HG03469 (cell line): ENCODE measurements at regions not wholly inside any gene's neighbourhood (a gene's known extent, or its start where the extent isn't known, plus 50 kb on each side); places are given as distances from the start of the nearest gene placed in this dataset.

ENCODE experiments used
- ATAC-seq: cut with Tn5 transposase; IDR thresholded peaks from one replicate; pipeline ENCODE4 v1.9.1; 2021; ENCODE audit warnings: mild to moderate bottlenecking, moderate library complexity, moderate number of reproducible peaks; ENCODE audit not compliant: unreplicated experiment

DNA sequence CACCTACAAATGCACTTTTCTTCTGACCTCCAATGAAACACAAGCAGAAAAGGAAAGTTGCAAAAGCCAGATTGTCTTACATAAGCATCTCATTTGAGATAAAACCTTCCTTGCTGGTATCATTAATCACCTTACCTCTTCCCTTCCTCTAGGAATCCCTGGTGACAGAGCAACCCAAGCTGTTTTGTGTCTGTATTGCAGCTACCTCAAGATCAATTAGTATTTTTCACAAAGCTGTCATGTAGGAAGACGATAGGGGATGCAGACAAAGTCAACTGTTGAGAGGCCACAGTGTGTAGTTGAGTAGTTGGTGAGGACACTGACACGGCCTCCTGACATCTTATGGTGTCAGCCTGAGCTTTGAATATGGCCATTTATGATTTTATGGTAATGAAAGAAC lies 339.1 kb upstream of the SLC10A2 start:
- ATAC-seq: no peak

DNA sequence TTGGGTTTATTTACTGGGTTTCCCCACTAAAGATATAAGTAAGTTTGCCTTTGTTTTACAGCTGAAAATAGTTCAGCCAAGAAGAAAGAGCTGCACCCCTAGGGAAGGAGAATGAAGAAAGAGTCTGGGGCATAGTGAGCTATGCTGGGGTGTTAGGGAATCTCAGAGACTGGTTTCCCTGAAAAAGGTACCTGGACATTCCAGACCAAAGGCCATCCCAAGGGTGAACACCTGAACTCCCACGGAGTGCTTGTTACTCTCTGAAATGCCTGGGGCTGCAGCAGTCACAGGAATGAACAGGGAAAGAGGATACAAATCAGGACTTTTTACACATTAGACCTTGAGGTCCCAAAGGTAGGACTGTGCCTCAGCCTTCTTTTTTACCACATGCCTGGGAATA lies 337.6 kb upstream of the SLC10A2 start:
- ATAC-seq: no peak

DNA sequence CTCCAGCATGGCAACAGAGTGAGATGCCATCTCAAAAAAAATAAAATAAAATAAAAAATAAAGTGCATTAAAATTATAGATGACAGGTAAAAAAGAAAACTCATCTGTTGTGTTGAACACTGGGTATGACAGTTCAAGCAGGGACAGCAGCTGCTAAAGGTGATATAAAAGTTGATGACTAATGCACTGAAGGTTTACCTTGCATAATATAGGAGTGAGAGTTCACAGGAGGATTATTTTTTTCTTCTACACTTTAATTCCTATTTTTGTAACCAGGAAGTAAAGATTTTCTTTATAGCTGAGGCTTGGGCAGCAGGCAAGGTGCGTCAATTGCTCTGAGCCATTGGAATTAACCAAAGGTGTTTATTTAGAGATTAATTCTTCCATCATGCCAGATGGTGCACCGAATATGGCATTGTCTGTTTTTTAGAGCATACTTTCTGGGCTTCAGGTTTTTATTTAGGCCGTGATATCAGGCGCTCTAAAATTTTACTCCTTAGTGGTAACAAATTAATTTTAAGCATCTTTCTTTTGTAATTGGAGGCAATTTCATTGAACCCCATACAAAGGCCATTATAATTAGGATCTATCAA lies 337.0 kb upstream of the SLC10A2 start:
- ATAC-seq: no peak

DNA sequence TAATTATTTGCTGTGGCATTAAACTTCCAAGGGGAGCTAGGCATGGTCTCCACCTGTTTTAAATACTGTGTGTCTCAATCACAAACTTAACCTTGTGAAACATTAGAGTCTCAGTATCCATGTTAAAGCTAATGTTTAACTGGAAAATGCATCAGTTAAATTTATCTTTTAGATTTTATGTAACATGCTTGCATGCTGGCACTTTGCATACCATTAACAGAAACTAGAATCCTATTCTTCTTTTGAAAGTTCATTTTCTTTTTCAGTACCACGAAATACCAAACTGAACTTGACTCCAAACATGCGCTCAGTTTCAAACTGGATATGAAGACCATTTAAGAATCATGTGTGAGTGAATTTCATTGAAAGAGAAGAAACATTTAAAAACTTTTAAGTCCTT lies 328.9 kb upstream of the SLC10A2 start:
- no peak for ATAC-seq

DNA sequence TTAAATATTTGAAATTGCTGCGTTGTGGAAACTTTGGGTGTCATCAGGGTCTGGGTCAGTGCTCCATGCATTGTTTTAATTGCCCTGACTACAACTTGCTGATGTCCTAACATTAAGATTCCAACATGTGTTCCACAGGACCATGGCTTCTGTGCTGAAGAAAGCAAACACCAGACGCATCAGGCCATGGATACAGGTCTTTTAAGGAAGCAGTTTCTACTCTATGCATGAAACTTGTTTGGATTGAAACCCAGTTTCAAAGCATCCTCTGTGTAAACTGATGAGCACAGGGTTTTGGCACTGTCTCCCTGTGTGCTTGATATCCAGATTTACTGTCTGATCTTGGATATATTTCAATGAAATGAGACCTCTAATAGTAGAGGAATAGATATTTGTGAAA lies 328.4 kb upstream of the SLC10A2 start:
- no peak for ATAC-seq

DNA sequence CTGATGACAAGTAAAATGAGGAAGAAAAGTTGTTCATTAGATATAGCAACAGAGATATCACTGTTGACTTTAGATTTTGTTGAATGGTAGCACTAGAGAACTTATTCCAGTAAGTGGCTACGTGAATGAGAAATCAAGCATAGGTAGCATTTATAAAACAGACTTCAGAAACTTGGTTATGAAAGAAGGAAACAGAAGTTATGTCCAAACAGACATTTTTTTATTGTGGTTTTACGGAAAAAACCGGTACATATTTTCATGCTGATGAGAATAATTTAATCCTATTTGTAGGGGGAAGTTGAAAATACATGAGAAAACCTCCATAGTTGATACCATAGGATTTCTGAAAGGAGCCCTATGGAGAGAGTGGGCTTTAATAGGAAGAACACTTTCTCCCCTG lies 325.7 kb upstream of the SLC10A2 start:
- ATAC-seq: no peak

DNA sequence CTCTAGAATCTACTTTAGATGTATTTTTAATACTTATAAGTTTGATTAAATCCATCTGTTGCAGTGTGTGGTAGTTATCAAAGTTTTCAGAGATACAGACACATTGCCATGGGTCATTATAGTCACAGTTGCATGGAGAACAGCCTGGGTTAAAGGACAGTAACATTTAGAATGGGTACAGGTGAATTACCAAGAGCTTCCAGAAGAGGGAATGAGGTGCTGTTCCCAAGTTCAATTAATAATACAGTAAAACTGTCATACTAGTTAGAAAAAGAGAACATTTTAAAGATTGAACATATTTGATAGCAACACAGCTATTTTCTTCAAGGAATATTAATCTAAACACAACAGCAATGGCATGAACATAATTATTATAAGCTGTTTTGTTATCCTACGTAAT lies 322.6 kb upstream of the SLC10A2 start:
- no peak for ATAC-seq

DNA sequence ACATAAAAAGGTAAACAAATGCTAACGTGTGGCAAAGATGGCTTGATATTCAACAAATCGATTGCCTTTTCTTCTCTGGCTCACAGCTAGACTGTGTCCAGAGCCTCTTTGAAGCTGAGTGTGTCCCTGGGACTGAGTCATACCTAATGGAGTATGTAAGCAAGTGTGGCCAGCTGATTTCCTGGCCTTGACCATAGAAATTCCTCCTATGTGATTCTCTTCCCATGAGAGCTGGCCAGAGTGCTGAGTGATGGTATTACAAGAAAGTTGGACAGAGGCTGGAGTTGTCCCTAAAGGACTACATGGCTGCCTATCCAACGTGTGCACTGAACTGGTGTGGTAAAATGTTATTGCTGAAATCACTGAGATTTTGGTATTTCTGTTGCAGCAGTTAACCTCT lies 320.1 kb upstream of the SLC10A2 start:
- ATAC-seq: no peak

DNA sequence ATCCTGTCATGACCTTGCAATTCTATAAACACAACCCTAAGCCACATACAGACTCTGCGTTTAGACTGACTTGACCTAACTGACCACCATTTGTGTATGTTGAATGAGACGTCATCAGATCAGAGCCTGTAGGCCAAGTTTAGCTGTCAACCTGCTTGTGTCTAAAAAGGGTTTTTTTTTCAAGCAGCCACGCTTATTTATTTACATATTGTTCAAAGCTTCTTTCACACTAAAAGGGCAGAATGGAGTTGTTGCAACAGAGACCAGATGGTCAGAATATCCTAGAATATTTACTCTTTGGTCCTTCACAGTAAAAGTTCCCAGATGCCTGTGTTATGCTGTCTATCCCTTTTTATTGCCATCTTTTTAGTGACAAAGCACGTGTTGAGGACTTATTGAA lies 307.7 kb upstream of the SLC10A2 start:
- no peak for ATAC-seq

DNA sequence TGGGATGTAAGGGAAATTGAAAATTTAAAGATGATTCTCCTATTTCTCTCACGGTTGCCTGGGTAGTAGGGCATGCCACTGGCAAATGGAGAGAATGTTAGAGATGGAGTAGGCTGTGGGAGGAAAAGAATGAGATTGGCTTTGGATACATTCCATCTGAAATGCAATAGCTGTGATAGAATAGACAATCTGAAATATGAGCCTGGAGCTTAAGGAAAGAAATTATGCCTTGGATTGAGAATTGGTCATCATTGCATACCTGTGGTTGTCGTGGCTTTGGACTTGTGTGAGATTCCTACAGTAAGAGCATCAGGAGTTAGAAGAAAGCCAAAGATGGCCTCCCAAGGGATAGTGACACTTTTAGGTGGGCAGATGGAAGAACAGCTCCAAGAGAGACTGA lies 305.1 kb upstream of the SLC10A2 start:
- ATAC-seq: no peak

DNA sequence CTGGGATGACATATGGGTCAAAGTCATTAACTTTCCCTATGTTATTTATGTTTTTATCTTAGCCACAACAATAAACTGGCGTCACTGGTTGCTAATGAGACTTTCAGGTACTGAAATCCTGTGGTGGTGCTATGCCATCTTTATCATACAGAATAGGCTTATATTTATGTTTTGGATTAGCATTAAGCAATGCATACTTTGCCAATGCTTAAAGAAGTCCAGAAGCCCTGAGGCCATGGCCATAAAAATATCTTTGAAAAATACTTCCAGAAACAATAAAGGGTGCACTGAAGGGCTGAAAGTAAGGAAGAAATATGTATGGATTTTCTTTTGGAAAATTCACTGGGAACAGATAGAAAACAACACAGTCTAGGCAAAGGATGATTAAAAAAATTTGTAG lies 304.6 kb upstream of the SLC10A2 start:
- no peak for ATAC-seq

DNA sequence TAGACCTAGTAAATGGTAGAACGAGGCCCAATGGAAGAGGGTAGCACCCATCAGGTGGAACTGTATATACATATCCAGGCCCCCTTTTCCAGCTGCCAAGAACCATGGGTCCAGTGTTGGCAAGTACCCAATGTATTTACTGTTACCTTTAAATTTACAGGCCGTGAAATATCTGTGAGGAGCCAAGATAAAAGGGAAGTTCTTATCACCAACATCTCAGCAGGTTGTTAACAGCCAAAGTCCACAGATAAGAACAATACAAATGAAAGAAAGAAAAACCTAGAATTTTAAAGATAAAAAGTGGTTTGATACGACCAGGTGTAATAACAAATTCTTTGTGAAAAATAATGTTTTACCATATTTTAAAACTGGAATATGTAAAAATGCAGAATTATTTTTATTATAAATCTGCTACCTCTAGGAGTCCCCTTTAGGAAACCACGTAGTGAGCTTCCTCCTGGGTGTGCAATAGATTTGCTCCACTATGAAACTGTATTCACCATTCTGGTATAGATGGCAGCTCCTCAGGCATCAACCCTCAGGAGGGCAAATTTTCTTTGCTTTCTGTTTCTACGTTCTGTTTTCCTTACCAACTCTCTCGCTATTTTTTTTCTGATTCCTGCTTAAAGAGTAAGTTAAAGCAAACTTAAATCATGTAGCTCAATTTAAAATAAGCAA lies 292.2 kb upstream of the SLC10A2 start:
- ATAC-seq: no peak

DNA sequence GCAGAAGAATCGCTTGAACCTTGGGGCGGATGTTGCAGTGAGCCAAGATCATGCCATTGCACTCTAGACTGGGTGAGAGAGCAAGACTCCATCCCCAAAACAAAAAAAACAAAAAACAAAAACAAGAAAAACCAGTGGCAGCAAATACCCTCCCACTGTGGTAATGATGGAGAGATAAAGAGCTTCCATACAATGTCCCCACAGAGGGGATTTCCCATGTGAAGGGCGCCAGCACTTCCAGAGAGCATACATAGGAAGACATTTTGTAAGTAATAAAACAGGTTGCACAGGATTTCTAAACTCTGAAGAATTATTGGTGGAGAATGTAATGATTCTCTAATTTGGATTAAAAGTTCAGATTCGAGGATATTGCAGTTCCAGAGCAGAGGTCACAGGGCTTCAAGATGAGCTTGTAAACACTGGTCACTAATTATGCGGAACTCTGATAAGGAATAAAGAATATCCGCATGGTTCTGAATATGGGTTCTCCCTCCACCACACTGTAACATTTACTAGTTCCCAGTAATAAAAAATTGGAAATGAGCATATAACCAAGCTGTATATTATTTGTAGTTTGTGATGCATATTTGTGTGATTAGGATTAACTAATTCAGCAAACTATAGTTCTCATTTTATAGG lies 290.1 kb upstream of the SLC10A2 start:
- no peak for ATAC-seq

DNA sequence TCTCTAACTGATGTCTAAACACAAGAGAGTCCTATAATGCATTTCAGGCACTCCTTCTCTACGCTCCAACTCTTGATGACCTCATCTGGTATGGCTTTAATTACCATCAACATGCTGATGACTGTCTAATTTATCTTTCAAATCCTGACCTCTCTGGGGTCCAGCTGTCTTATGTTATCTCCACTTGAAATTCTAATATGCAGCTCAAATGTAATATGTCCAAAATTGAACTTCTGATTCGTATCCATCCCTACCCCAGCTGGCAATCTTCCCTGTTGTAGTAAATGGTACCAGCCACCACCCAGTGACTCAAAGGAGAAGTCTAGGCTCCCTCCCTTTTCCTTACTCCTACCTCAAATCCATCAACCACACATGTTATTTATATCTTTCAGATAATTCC lies 288.0 kb upstream of the SLC10A2 start:
- ATAC-seq: no peak

DNA sequence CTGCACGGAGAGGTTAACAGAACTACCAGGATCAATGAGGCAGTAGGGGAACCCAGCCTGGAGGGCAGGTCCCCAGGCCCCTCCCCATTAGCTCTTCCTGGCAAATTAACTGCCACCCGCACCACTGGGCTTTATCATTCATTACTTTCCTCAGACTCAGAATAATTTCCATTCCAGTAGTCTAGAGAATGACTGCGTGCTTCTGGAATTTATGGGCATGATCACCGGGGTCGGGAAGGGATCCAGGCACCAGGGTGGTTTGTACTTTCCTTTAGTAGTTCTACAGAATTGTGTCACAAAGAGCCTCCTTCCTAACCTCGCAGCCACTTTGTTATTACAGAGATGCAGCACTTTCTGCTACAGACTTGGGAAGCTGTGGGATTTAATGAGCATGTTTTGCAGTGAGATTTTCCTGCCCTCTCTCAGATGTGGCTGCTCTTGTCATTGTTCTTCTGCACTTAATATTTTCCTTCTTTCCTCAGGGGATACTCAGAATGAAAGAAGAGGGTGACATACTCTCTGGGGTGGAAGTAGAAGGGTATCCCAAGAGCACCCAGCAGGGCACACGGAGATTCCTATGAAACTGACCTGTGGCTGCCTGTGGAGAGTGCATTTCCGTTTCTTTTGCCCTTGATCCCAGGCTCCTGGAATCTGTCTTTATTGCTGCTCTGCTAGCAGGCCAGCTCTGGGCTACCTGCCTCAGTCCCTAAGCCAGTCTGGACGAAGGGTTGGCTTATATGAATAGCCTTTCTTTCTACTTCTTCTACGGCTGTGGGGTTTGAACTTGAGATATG lies 285.0 kb upstream of the SLC10A2 start:
- ATAC-seq: no peak

DNA sequence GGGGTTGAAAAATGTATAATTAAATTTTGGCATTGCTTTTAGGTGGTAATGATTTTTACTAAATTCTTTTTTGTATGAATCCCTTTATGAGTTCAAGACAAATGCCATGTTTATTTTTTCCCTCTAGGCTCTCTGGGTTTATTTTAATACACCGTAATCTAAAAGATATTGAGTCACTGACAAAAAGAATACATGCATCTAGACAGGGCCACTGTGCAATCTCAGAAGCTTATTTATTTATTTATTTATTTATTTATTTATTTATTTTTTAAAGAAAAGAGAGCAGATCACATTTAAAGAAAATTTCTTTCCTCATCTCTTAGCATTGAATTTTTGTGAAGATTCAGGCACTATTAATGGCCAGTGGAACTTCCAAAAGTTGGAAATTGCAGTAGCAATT lies 283.9 kb upstream of the SLC10A2 start:
- no peak for ATAC-seq

DNA sequence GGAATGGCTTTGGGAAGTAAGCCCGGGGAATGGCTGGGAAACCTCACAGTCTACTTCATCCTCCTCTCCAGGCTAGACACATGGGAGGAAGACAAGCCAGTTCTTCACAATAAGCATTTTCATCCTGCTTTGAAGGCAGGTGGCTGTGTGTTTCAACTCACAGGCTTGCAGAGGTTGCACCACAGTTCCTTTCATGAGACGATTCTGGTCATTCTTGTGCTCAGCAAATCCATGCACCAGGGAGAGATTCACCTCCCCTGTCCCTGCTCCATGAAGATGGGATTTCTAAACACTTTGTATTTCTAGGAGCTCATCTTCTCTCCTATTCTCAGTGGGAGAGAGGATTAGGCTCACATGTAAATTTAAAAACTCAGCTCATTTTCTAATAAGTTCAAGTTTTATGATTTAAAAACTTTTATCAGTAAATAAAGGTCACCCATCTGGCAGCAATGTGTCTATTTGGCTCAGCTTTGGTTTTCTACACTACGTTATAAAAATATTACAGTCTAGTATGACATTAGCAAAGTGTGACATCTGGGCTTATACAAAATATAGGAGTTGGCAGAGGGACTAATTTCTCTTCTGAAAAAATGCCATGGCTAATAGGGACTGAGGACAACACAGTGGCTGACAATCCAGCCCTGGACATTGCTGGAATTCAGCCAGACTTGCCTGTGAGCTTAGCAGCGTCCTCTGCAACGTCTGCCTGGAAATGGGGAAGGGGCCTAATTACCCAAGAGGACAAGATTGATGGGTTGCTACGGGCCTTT lies 283.2 kb upstream of the SLC10A2 start:
- no peak for ATAC-seq

DNA sequence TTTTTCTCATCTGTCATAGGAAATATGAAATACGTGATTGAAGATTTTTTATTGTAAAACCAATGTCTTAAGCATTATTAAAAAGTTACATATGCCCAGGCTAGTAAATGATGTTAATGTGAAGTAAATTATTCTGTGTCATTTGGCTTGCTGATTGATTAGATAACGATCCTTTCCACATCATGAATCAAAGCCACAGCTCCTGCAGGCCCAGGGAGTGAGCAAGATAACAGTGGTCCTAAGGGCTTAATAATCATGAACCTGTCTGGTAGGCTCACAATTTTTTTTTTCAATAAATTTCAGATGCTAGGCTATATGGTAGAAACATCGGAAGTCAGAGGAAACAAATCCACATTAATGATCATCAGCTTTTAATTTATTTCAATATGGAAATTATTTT lies 269.0 kb upstream of the SLC10A2 start:
- ATAC-seq: no peak

DNA sequence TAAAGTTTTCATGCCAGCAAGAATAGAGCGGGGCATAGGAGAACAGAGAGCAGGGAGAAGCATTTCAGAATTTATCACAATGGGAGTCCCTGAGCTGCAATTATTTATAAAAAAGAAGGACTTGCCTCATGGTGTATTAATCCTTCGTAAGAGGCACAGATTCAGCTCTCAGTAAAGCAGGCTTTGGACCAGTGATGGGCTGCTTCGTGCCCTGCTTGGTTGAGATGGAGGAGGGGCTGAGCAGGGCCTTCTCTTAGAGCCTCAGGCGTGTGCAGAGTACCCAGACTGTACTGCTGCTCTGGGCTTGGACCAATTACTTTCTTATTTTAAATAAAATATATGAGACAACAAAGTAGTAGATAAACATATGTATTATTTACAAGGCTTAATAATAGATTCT lies 265.7 kb upstream of the SLC10A2 start:
- ATAC-seq: no peak

DNA sequence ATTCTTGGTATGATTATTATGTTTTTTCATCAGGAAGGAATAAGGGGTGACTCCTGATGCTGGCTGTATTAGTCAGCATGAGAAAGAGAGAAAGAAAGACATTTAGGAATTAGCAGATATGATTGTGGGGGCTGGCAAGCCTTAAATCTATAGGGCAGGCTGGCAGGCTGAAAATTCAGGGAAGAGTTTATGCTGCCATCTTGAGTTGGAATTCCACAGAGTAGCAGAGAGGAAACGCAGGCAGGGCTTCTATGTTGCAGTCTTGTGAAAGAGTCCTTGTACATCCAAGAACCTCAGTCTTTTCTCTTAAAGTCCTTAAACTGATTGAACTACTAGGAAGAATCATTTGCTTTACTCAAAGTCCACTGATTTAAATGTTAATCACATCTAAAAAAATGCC lies 262.7 kb upstream of the SLC10A2 start:
- ATAC-seq: no peak

DNA sequence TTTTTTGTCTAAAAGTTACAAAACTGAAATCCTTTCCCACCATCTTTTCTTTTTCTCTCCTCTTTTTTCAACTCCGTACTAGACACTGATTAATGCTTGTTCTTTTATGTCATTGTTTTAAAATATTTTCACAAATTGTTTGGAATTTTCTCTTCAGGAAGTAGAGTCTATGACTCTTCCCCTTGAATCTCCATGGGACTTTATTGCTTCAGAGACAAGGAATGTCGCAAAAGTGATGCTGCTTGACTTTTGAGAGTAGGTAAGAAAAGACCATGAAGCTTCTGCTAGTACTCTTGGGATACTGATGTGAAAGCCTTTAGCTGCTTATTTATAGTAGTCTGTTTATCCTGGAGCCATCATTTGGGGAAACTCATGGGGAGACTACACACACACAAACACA lies 260.1 kb upstream of the SLC10A2 start:
- ATAC-seq: no peak
